ENCODE measurements at regions not wholly inside any gene's neighbourhood (a gene's known extent, or its start where the extent isn't known, plus 50 kb on each side); places are given as distances from the start of the nearest gene placed in this dataset.

- no peak for TF ChIP-seq TEAD4 (IDR thresholded peaks at IDR 0.05; ENCODE audit: low read depth, low read length)
- TF ChIP-seq ATF2 (IDR thresholded peaks at IDR 0.05; ENCODE audit: low read length): no peak
- no peak for TF ChIP-seq POLR2AphosphoS5 (IDR thresholded peaks at IDR 0.05; ENCODE audit: low read depth, low read length)
- TF ChIP-seq BRCA1 (IDR thresholded peaks at IDR 0.05; ENCODE audit: low read depth, low read length): no peak
- no peak for TF ChIP-seq CTCF (IDR thresholded peaks at IDR 0.05; ENCODE audit: control extremely low read depth in 1 of 3, insufficient read depth in 1 of 3, low read depth in 1 of 3, low read length in 3 of 3)
- no peak for TF ChIP-seq NRF1 (IDR thresholded peaks at IDR 0.05; ENCODE audit: low read depth, low read length)
- no peak for TF ChIP-seq NANOG (IDR thresholded peaks at IDR 0.05; ENCODE audit: insufficient read depth, low read depth, low read length, poor library complexity, severe bottlenecking)
- TF ChIP-seq YY1 (IDR thresholded peaks at IDR 0.05; ENCODE audit: low read depth, low read length): no peak
Observed at GRCh38 chr1:166698771-166699170, 140.5 kb upstream of the POGK start.

Measured in H1 (cell line).